ENCODE measurements at regions not wholly inside any gene's neighbourhood (a gene's known extent, or its start where the extent isn't known, plus 50 kb on each side); places are given as distances from the start of the nearest gene placed in this dataset.

DNA sequence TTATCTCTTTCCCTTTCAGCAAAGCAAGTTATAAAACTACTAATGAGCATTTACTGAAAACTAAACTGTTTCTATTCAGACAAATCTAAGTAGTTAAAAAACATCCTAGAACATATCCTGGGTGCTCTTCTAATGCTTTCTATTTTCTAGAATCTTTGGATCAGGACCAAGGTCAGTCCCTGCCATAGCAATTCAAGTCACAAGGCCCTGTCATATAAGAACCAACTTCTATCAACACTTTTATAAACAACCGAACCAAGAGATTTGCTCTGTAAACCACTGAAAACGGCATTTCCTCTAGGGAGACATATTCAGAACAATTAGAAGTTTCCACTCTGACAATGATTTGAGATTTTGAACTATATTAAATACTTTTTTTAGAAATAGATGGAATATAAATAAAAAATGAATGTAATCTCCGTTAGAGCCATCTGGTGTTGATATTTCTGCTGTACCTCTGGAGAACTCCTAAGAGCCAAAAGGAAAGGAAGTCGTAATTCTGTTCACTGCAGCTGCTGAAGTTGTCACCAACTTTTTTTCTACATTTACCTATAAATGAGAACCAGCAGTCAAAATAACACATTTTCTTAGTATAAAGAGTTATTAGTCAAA, 51.4 kb upstream of the LGSN start:
- no peak for DNase-seq

DNA sequence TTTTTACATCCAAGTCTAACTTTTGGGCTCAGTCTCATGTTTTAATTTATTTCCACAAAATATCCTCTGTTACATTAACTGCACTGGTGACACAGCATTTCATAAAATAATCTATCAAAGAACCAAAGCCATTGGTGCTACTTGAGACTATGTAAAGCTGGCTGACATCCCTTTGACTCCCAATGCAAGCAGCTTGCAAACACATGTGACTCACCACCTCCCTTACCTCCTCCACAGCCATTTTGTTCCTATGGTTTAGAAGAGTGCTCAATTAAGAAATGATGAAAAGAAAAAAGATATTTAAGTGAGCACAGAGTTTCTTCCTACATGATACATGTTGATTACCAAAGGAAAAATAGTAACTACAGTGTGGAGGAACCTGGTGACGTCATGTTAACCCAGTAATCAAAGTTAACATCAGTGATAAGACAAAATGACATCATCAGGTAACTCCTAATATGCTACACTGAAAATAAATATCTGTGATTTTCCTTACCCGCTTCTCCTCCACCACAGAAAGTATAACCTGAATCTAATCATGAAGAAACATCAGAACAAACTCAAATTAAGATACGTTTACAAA, 53.3 kb upstream of the LGSN start:
- DNase-seq: peak; percentile 28

DNA sequence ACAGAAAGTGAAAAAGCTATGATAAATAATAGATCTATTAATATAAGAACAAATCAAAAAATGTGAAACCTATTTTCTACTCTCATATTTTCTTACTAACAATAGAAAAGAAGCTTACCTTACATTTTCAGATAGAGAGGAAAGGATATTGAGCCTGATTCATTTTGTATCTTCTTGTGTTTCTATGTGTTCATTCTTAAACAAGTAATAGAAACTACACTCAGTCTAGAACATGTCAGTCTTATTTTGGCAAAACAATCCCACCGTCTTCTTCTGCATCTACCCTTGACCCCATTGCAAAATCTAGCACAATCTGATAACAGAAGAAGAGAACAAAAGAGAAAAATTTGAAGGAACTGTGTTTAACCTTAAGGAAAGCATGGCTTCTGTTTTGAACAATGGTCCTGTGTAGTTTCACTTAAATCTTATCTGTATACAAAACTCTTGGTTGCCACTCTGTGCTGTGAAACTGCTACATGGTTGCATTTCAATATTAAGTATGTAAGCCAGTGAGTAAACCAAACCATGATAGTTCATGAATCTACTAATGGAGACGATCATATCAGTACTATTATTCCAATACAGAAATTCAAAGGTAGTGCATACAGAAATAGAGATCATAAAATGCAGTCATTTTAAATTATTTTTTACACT, 69.5 kb upstream of the LGSN start:
- DNase-seq: no peak

DNA sequence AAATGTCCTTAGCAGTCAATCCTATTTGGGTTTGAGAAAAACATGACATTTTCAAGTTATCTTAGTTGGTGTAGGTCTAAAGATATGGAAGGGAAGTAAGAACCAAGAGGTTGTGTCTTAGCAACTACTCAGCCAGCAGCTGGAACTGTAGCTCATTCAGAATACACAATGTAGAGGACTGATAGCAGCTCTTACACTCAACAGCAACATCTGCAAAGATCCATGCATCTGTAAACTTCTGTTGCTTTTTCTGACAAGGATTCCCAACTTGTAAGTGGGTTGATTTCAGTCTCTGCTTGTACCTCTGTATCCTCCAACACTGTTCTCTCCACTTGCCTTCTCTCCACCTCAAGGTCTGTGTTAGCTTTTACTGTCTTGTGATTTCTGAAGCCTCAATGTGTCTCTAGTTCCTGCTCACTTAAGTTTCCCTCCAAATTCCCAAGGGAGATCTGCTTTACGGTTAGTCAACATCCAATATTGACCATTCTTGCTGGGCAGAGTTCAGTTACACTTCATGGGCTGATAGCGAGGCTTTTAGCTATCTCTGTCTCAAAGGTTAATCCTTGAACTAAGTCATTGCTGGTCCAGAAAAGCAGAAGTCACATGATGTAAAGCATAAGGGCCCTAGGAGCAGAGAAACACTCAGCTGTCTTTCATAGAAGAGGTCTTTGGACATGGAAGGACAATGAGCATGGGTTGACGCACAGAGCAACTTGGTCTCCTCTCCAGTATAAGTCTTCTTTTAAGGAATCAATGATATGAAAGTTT, 71.6 kb upstream of the LGSN start:
- DNase-seq: no peak

DNA sequence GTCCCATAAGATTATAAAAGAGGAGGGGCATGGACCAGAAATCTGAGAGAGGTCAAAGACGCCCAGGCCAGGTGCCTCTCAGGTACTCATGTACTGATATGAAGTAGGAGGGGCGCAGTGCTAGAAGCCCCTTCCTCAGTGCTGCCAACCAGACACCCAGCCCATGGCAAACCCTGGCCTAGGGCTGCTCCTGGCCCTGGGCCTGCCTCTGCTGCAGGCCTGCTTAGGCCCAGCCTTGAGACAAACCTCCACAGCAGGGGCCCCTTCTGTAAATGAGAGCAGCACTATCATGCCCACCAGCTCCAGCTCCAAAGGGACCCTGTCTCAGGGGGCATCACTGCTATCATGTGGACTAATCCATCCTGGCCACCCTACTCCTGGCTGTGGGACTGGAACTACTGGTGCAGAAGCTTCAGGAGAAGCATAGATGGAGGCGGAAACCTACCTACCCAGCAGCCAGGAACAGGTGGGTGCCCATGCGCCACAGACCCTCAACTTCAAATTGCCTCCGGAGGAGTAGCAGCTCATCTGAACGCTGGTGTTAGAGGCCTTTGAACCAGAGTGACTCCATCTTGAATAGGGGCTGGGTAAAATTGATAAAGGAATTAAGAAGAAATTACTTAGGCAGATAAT, 72.4 kb upstream of the LGSN start:
- no peak for DNase-seq

DNA sequence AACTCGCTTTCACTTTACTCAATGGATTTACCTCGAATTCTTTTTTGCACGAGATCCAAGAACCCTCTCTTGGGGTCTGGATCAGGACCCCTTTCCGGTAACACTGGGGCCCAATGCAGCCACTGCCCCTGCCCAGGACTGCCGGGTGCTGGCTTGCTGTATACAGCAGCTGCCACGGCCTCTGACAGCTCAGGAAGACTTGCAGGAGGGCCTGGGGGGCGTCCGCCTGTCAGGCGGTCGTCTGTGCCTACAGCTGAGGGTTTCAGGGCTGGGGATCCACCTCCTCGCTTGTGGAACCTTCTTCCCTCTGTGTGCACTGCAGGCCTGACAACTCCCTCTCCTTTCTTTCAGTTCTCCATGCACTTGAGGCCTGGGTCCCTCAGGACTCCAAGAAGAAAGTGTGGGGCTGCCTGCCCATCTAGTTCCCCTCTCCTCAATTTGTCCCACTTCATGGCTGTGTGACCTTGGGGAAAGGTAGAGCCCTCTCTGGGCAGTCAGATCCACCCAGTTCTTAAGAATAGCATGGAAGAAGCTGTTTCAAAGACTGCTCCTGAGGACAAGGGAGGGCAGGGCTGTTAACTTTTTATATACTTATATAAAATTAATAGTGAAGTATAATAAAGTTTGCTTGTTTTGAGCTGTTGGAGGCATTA, 75.0 kb upstream of the LGSN start:
- DNase-seq: no peak

DNA sequence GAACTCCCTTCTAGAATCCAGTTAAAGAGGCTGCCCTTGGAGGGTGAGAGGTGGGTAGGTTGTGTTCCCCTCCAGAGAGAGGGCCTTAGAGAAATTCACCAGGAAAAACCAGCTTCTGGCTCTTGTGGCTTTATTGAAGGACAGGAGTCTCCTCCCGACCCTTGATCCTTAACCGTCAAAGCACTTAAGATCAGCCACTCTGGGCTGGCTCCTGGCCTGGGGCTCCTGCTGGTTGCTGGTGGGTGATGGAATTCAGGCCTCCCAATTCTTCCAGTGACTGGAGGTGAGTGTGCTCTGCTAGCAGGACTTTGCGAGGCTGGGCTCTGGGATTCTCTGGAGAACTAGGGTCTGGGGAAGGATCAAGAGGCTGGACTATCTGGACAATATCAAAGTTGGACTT, 75.6 kb upstream of the LGSN start:
- DNase-seq: no peak

DNA sequence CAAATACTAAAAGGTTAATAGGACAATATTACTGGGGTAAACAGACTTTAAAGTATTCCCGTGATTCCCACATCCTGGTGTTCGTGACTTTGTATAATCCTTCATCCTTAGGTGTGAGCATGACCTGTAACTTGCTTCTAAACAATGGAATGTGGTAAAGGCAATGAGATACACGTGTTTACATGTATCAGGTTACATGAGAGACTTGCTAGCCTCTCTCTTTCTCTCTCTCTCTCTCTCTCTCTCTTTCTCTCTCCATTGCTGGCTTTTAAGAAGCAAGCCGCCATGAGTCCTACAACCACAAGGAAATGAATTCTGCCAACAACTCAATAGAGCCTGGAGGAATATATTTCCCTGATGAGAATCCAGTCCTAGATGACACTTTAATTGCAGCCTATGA, 83.9 kb upstream of the LGSN start:
- DNase-seq: no peak

DNA sequence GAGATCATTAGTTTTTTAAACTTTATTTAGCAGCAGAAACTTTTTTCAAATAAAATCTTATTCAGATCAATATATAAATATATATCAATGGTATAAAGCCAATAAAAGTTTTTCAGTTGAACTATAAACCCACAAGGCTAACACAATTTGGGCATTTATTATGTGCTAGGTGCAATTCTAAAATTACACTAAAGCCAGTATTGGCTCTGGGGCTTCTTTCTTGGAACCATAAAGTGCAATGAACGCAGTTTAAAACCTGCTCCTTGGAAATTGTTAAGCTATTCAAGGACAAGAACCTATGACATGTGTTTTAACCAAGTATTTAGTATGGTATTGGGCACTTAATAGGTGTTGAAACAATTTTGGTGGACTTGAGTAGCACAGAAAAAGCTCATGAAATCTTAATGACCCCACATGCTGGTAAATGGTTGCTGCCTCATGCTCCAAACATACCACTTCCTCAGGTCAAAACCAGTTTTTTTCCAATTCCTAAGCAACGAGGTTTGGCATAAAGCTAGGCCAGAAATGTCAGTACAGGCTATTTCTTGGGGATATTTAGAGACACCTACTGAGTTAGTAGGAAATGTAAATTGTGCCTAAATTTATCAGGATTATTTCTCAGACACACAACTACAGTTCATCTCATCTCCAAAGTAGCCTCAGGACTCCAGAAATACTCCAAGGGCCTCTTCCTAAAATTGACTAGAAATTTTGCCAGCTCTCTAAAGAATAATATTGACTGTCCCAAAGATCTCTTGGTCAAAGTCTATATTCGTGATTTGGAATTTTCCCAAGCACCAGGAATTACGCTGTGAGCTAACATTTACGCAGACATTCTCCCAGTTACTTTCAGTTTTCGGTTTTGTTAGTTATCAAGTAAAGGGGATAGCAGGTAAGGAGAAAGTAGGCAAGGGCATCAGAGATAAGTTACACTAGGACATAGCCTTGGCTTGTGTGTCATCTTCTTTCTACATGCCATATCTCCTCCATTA, 90.9 kb upstream of the LGSN start:
- no peak for DNase-seq

DNA sequence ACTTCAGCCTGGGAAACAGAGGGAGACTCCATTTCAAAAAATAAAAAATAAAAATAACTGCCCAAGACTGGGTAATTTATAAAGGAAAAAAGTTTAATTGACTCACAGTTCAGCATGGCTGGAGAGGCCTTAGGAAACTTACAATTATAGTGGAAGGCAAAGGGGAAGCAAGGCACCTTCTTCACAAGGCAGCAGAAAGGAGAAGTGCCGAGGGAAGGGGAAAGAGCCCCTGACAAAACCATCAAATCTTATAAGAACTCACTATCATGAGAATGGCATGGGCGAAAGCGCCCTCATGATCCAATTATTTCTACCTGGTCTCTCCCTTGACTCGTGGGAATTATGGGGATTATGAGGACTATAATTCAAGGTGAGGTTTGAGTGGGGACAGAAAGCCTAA, 95.5 kb upstream of the LGSN start:
- DNase-seq: no peak

DNA sequence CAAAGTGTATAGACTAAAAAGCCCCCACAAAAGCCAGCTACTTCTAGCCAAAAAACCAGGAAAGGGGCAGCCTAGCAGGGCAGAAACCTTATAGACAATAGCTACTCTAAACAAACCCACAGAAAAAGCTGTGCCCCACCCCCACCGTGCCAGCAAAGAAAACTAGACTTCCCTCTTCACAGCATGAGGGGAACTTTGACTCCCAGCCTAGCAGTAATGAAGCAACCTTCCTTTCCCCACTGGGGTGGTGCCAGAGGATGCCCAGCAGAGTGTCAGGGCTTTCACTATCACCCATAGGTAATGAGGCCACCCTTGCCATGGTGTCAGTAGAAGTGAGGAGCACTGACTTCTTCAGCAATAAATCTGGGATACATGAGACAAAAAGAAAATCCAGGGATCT, 99.0 kb upstream of the LGSN start:
- no peak for DNase-seq

DNA sequence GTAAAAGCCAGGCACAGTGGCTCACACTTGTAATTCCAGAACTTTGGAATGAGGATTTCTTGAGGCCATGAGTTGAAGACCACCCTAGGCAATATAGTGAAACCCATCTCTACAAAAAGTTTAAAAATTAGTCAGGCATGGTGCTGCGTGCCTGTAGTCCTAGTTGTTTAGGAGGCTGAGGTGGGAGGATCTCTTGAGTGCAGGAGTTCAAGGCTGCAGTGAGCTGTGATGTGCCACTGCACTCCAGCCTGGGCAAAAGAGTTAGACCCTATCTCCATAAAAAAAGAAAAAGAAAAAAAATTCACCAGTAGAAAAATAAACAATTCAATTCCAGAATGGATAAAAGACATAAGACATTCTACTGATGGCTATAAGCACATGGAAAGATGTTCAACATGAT, 104.9 kb upstream of the LGSN start:
- no peak for DNase-seq

DNA sequence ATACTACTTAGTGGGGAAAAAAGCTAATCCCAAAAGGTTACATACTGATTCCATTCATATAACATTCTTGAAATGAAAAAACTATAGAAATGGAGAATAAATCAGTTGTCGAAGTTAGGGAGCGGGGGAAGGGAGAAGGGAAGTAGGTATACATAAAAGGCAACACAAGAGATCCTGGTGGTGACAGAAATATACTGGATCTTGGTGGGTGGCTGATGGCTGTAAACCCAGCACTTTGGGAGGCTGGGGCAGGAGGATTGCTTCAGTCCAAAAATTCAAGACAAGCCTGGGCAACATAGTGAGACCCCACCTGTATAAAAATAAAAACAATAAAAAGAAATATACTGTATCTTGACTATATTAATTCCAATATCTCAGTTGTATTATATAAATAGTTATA, 105.7 kb upstream of the LGSN start:
- no peak for DNase-seq

DNA sequence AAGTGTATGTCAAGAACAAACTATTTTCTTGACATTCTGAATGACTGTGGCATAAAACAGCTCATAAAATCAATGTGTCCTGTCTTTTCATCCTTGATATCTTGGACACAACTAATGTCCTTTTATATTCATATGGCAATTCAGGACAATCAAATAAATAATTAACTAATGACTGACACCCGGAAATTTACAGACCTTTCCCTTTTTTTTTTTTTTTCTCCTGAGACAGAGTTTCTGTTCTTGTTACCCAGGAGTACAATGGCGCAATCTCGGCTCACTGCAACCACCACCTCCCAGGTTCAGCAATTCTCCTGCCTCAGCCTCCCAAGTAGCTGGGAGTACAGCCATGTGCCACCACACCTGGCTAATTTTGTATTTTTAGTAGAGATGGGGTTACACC, 107.1 kb upstream of the LGSN start:
- DNase-seq: no peak

DNA sequence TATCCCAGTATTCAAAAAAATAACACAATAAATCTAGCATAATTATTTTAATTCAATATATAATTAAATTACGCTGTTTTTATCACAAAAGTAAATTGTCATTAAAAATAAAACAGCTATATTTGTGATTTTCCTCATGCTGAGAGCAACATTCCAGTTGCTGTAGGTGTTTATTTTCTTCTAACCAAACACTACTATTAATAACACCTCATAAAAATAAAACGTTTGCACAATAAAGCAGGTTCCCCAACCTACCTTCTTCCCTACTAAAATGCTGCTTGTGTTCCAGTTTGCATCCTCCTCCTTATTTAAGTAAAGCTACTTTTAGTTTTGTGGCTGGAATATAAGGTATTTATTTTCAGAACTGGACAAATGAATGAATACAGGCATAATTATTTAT, 108.2 kb upstream of the LGSN start:
- DNase-seq: no peak

DNA sequence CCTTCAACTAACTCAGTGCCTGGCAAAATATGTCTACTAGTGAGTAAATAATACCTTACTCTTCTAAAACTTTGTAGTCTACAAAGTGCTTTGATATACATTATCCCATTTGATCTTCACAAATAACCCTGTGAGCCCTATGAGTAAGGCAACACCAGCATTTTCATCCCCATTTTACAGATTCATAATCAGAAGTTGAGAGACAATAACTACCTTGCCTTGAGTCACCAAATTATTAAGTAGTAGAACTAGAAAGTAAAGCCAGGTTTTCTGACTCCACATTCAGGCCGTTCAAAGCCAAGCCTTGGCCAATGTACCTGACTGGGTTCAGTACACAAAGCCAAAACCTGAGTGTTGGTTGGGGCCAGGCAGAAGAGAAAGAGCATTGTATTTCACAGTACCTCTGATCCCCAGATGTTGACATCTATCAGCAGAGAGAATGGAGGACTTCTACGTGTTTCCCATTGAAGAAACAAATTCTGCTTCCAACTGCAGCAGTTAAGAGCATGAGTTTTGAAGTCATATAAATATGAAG, 111.3 kb upstream of the LGSN start:
- no peak for DNase-seq

DNA sequence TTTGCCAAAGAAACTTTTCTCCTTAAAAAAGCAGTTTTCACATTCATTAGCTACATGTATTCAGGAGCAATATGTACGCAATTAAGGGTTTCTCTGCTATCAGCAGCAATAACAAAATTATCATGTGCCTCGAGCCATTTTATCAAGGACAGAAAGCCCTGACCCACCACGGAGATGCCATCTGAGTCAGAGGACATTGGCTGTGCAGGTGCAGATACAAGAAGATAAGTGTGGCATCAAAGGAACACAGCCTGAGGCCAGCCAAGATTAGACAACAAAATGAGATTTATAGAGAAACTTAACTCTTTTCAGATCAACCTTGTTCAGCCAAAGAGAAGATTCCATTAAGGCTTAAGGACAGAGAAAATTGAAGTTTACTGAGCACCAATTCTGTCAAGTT, 115.2 kb upstream of the LGSN start:
- DNase-seq: no peak

DNA sequence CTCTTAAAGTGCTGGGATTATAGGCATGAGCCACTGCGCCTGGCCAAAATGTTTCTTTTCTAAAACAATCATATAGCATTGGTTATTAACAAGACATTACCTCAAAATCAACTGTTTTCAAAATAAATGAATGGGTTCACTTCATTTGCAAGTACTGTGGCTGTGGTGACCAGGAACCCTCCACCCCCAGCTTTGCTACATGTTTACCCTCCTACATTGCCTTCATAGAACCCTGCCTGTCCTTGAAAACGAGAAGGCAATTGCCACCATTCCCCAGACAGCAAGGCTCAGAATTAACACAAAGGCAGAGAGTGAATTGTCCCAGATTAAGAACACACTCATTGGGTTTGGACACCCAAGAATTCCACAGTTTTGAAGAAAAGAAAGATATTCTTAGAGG, 116.6 kb upstream of the LGSN start:
- DNase-seq: no peak

DNA sequence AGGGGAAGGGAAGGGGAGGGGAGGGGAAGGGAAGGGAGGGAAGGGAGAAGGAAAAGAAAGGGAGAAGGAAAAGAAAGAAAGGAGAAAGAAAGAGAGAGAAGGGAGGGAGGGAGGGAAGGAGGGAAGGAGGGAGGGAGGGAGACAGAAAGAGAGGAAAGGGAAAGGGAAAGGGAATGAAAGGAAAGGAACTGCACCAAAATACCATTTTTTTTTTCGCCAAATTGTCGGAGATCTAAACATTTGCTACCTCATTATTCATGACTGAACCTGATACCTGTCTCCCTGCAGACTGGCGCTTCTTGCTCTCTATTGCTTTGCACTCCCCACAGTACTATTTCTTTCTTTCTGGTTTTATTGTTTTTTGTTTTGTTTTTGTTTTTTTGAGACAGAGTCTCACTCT, 117.3 kb upstream of the LGSN start:
- DNase-seq: no peak

DNA sequence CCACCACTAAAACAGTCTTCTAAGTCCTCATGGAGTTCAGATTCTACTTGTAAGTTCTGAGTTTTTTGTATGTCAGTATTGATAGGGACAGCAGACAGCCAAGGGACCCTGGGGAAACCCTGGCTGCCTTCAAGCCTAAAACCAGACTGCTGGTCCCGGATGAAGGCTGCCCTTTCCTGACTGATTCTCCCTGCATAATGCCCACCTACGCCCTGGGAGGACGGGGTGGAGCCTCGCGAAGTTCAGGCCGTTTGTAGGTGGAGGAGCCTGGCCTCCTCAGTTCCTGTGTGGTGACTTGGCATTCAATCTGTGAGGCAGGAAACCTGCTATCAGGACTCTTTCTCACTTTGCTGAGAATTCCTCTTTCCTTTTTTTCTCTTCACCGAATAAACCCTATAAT, 120.3 kb upstream of the LGSN start:
- DNase-seq: no peak

DNA sequence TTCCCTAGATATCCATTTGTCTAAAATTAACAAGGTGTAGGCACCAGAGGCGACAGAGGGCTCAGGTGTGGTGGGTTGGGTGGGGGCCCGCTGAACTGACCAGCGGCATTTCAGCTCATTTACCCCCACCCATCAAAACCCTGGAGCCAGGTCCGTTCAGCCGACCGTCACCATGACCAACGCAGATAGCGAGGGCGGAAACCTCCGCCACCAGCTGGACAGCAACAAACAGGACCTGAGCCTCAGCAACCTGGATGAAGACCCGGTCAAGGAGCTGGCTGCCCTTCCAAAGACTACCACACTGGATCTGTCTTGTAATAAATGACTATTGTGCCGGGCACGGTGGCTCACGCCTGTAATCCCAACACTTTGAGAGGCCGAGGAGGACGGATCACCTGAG, 120.8 kb upstream of the LGSN start:
- DNase-seq: no peak

Measured in fibroblast of upper back skin (primary cell).